Hematopoietic multipotent progenitor cell treated with erythropoietin and hydrocortisone succinate and interleukin-3 and kit ligand, for 8 days (in vitro differentiated cells): ENCODE measurements at regions not wholly inside any gene's neighbourhood (a gene's known extent, or its start where the extent isn't known, plus 50 kb on each side); places are given as distances from the start of the nearest gene placed in this dataset.

ENCODE experiments used
- DNase-seq: peaks from one replicate; pipeline ENCODE4 v3.0.0-alpha.2; 2015

GRCh38 chr2:67626656-67627055 is 229.5 kb downstream of the ETAA1 start:
- DNase-seq: no peak

GRCh38 chr2:67627456-67628207 is 230.5 kb downstream of the ETAA1 start:
- DNase-seq: no peak

DNA sequence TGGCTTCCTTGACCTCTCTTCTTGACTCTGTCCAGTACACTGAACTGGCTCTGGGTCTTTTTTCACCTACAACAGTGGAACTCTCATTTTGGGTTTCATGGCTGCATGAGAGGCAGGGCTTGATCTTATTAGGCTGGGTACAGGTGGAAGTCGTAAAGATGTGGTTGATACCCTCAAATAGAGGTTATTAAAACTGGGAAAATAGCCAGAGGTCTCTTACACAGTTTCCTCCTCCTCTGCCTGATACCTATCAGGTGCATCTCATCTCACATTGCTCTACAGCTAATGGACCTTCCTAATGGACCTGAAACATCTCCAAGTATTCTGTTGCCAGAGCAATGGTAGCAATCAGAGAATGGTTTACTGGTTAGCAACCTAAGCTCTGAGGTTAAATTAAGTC is 231.8 kb downstream of the ETAA1 start:
- DNase-seq: no peak

GRCh38 chr2:67631483-67631882 is 234.3 kb downstream of the ETAA1 start:
- peak; percentile 23 for DNase-seq

GRCh38 chr2:67633212-67633856 is 236.2 kb downstream of the ETAA1 start:
- no peak for DNase-seq

DNA sequence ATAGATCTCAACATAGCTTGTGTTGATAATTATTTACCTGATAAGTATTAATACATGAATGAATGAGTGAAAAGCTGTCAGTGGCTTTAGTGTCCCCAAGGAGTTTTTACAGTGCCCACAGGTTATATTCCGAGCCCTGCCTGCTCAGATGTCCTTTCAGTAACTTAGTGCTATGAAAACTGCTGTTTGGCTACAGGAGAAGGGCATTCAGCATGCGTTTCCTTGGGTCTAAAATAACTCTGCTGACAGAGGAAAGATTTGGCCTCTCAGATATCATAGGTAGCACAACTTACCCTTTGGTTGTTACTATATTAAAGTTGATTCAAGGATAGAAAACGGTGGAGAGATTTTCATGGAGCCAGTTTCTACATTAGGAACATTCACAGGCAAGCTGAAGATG is 241.0 kb downstream of the ETAA1 start:
- no peak for DNase-seq

- DNase-seq: no peak
These were observed 244.3 kb downstream of the ETAA1 start for GRCh38 chr2:67641312-67642045.

DNA sequence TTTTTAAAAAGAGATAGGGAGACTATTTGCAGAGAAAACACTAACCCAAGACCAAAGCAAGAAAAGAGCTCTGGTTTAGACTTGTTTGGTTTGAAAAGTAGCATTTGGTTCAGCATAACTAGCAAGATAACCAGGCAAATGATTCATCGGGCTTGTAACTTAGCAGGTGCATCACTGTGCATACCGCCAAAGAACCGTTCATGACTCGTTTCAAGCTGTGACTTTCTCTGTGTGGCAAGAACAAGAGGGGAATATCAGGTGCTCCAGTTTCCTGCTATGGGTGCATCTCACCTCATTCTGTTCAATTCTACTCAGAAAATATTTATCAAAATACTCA is 244.9 kb downstream of the ETAA1 start:
- DNase-seq: no peak

- DNase-seq: no peak
These were observed 245.8 kb downstream of the ETAA1 start for GRCh38 chr2:67642961-67643360.

- DNase-seq: peak; percentile 32
These were observed 248.4 kb downstream of the ETAA1 start for GRCh38 chr2:67645280-67646138.

DNA sequence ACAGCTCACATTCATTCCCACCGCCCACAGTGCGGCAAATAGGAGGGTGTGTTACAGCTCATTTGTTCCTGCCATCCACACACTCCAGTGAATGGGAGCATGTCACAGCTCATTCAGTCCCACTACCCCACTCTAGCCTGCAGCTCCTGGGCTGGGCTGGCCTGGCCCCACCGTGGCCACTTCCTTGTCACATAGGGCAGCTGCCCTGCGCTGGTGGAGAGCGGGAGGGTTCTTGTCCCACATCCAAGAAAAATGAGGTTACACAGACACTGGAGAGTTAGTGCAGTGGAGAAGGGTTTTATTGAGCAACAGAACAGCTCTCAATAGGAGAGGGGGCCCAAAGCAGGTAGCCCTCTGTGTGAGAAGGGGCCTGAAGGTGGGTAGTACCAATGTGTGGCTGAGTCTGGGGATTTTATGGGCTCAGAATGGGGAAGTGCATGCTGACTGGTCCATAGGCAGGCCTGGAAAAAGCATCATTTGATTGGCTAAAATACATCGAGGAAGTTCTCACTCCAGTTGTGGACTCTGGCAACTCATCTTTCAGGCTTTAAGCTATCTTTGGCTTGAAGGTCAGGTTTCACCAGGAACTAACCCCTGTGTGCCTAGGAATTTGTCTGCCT is 249.7 kb downstream of the ETAA1 start:
- DNase-seq: no peak

DNA sequence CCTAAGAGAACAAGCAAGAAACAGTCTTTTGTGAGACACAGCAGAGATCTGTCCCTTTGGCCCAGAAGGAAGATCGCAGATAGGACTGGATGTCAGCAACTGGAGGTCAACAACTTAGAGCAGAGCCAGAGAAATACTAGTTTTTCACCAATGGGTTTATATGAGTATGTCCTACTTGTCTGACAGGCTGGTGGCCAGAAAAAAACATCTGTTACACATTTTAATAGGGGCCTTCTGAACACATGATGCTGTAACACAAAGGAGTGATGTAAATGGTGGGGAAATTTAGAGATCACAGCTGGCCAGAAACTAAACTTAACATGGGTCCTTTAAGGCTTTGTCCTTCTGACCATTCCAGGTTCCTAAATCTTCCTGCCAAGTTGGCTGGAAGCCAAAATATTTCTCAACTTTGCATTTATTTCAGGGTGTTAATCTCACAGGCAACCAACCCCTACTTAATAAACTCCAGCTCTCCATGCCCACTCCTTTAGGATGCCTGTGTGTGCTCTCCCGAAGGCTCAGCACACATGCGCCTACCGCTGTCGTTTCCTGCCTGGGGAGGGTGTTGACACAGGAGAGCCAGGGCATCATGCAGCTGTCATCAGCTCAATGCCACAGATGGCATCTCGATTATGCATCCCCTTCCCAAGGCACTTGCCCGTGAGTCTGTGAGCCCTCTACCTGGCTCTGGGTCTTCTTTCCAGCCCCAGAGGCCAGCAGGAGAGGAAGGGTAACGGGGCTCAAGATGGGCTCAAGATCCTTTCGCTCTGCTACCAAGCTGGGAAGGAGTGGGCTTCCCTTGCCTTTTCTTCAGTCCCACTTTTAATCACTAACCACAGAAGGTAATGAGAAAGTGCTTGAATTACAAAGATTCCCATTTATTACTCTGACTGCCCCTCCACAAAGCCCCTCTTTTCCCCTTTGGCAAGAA is 252.5 kb downstream of the ETAA1 start:
- no peak for DNase-seq

- peak; percentile 33 for DNase-seq
These were observed 253.4 kb downstream of the ETAA1 start for GRCh38 chr2:67650291-67651133.

DNA sequence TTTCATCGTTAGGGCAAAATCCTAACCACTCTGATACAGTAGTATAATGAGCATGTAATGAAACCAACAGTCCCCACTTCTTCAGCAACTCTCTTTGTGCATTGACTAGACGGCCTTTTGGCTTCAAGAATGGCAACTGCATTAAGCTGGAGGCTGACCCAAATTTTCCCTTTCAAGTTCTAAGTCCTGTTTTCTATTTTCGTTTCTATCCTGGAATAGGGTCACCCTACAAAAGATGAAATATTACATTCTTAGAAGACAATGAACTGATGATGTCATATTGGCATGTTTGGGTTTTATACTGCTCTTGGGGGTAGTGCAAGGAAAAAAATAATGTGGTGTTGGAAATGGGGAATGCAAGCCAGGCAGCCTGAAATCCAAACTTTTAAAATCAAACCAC is 254.4 kb downstream of the ETAA1 start:
- no peak for DNase-seq

- no peak for DNase-seq
These were observed 255.5 kb downstream of the ETAA1 start for GRCh38 chr2:67652679-67653078.

DNA sequence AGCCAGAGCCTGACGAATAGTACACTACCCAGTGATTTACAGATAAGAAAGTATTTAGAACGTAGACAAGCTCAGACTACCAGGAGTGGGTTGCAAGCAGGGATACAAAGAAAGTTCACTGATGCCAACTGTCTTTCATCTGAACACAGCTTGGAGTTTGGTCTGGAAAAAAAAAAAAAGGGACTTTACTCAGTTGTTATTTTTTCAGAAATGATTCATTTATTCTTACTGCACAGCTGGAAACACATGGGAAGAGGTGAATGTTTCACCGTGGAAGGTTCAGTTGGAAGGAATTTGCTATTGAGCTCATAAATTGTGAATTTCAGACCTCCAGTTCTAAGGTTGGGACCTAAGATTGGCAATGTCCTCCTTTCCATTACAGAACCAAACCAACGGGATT is 259.7 kb downstream of the ETAA1 start:
- DNase-seq: no peak

DNA sequence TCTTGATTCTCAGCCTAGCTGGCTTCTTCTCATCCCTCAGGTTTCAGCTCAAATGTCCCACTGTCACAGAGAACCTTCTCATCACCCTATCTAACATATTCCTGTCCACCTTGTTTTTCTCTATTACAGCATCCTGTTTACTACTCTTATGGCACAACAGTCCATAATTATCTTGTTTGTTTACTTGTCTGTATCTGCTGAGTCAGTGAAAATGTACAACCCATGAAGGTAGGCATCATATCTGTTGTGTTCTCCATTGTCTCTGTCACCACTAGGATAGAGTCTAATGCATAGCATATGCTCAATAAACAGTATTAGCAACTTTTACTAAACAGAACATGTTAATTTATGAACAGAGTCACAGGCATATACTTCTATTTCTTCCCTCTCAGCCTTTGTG is 261.7 kb downstream of the ETAA1 start:
- DNase-seq: no peak

DNA sequence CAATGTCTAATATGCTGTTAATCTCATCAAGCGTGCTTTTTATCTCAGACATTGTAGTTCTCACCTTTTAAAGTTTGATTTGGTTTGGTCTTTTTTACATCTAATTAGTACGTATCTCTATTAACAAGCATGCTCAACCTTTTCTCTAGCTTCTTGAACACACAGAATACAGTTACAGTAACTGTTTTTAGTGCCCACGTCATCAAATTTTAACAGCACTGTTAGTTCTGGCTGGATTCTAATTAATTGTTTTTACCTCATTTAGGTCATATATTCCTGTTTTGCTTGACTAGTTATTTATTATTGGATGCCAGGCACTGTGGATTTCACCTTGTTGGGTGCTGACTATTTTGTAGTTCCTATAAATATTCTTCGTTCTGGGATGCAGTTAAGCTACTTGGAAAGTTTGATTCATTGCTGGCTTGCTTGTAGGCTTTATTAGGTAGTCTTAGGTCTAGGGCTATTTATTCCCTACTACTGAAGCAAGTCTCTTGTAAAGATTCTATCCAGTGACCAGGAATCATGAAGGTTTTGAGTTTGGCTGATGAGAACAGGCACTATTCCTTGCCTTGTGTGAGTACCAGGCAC is 263.0 kb downstream of the ETAA1 start:
- DNase-seq: no peak

GRCh38 chr2:67660871-67661270 is 263.7 kb downstream of the ETAA1 start:
- no peak for DNase-seq

DNA sequence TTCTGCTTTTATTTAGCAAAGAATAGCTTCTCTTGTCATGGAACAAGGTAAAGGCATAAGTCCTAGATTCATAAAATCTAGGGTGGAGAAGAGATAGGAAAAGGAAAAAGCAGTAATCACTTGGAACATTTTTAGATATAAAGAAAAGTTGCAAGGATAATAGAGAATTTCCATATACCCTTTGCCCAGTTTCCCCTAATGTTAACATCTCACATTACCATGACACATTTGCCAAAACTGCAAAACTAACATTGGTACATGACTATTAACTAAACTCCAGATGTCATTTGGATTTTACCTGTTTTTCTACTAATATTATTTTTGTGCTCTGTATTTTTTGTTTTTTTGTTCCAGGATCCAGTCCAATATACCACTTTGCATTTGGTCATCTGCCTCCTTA is 265.1 kb downstream of the ETAA1 start:
- no peak for DNase-seq
